Activated naive CD8-positive, alpha-beta T cell treated with anti-CD3 and anti-CD28 coated beads, Interleukin-2, amount 50 U/mL, for 24 hours (primary cell): ENCODE measurements at regions not wholly inside any gene's neighbourhood (a gene's known extent, or its start where the extent isn't known, plus 50 kb on each side); places are given as distances from the start of the nearest gene placed in this dataset.
A peak's percentile ranks its signal among the peaks of the same experiment; 100 is the strongest.
"Not testable (repeated sequence)": the region's sequence is repeated elsewhere in the genome, so short reads cannot be mapped to it uniquely, and the experiment has no call there.

Source experiments
- ATAC-seq: fragments of 150-1000 bp; cut with Tn5 transposase; one replicate; pipeline ENCODE4 v1.10.0; 2021
- DNase-seq: peaks from one replicate; pipeline ENCODE4 v3.0.0; 2021
- H3K27ac Mint-ChIP-seq: one replicate; pipeline ENCODE4 v1.8.0; 2021; ENCODE audit warnings: mild to moderate bottlenecking, mixed read lengths
- H3K27me3 Mint-ChIP-seq: one replicate; pipeline ENCODE4 v1.8.0; 2021; ENCODE audit warnings: mixed read lengths
- H3K36me3 Mint-ChIP-seq: one replicate; pipeline ENCODE4 v1.8.0; 2021; ENCODE audit warnings: low read depth, mixed read lengths
- H3K4me1 Mint-ChIP-seq: one replicate; pipeline ENCODE4 v1.8.0; 2021; ENCODE audit warnings: mixed read lengths
- H3K4me3 Mint-ChIP-seq: one replicate; pipeline ENCODE4 v1.8.0; 2021; ENCODE audit warnings: mild to moderate bottlenecking, moderate library complexity, mixed read lengths
- H3K9me3 Mint-ChIP-seq: one replicate; pipeline ENCODE4 v1.8.0; 2021; ENCODE audit warnings: mixed read lengths

GRCh38 chr16:55056585-55057401 is 126.1 kb downstream of the IRX5 start:
- no peaks in the 10 kb centered on the region for H3K4me1 Mint-ChIP-seq
- ATAC-seq: no peak
- H3K4me3 Mint-ChIP-seq: no peak overlapping the region
- peaks cover 43% of the 10 kb centered on the region for H3K27me3 Mint-ChIP-seq
- no peaks in the 10 kb centered on the region for H3K36me3 Mint-ChIP-seq
- H3K9me3 Mint-ChIP-seq: peaks cover 3% of the 10 kb centered on the region
- H3K27ac Mint-ChIP-seq: no peak overlapping the region
- DNase-seq: peak; percentile 4

DNA sequence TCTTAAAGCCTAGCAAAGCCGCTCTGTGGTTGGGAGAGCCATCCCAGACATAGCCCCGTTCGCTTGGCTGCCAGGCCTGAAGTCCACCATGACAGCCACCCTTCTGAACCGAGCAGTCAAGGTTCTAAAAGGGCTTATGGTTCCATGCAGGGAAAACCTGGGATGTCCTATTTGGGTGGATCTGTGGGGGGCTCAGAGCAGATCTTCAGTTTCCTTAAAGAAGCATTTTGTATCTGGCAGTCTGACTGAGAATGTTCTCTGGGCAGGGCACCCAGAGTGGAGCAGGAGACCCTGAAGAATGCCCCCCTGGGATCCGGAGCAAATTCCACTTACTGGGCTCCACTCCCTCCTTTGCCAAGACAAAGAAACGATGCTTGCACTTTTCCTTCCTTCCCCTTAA is 127.2 kb downstream of the IRX5 start:
- H3K27me3 Mint-ChIP-seq: peaks cover 43% of the 10 kb centered on the region
- no peak overlapping the region for H3K27ac Mint-ChIP-seq
- no peaks in the 10 kb centered on the region for H3K36me3 Mint-ChIP-seq
- DNase-seq: no peak
- peaks cover 3% of the 10 kb centered on the region for H3K9me3 Mint-ChIP-seq
- no peak overlapping the region for H3K4me3 Mint-ChIP-seq
- ATAC-seq: no peak
- no peaks in the 10 kb centered on the region for H3K4me1 Mint-ChIP-seq

DNA sequence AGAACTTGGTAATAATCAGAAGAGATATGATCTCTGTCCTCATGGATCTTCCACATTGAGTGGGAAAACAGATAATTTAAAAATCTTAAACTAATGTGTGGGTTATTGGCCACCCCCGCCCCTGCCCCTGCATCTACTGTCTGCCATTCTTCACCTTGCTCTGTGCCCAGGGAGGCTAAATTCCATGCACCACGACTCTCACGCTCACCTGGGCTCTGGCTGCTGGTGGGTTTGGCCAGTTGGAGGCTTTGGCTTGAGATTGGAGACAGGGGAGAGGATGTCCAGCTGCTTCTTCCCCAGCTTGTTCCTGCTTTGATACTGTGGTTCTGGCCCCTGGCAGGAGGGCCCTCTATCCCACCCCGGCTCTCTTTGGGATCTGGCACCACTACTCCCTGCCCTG is 127.9 kb downstream of the IRX5 start:
- no peaks in the 10 kb centered on the region for H3K36me3 Mint-ChIP-seq
- no peak for ATAC-seq
- H3K27me3 Mint-ChIP-seq: peaks cover 47% of the 10 kb centered on the region
- H3K9me3 Mint-ChIP-seq: peaks cover 7% of the 10 kb centered on the region
- no peak overlapping the region for H3K27ac Mint-ChIP-seq
- no peak for DNase-seq
- no peak overlapping the region for H3K4me3 Mint-ChIP-seq
- H3K4me1 Mint-ChIP-seq: no peaks in the 10 kb centered on the region

GRCh38 chr16:55059146-55059545 is 128.5 kb downstream of the IRX5 start:
- Mint-ChIP-seq H3K4me1 (no peaks in the 10 kb centered on the region), H3K27ac (no peak overlapping the region), H3K4me3 (no peak overlapping the region), H3K27me3 (peaks cover 47% of the 10 kb centered on the region), H3K9me3 (peaks cover 7% of the 10 kb centered on the region), H3K36me3 (no peaks in the 10 kb centered on the region)
- ATAC-seq (no peak), DNase-seq (no peak)

- no peak for ATAC-seq
- H3K4me1 Mint-ChIP-seq: no peaks in the 10 kb centered on the region
- no peak overlapping the region for H3K27ac Mint-ChIP-seq
- peaks cover 34% of the 10 kb centered on the region for H3K27me3 Mint-ChIP-seq
- H3K4me3 Mint-ChIP-seq: no peak overlapping the region
- DNase-seq: no peak
- no peaks in the 10 kb centered on the region for H3K36me3 Mint-ChIP-seq
- H3K9me3 Mint-ChIP-seq: peaks cover 3% of the 10 kb centered on the region
Measured at GRCh38 chr16:55061126-55061525, 130.5 kb downstream of the IRX5 start.

GRCh38 chr16:55062442-55062841 is 131.8 kb downstream of the IRX5 start:
- DNase-seq (no peak), ATAC-seq (no peak)
- Mint-ChIP-seq H3K27ac (no peak overlapping the region), H3K4me1 (no peaks in the 10 kb centered on the region), H3K4me3 (no peak overlapping the region), H3K36me3 (no peaks in the 10 kb centered on the region), H3K9me3 (peaks cover 3% of the 10 kb centered on the region), H3K27me3 (peaks cover 22% of the 10 kb centered on the region)

DNA sequence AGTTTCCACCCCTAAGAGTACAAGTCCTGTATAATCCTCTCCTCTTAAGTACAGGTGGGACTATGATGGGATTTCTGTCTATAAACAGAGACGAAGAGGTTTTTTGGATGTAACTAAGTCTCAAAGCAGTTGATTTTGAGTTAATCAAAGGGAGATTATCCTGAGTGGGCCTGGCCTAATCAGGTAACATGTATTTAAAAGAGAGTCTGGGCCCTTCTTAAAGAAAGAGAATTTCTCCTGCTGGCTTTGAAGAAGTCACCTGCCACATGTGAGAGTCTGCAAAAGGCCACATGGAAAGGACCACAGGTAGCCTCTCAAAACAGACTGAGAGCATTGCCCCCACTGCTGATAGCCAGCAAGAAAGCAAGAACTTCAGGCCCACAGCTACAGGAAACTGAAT is 142.3 kb downstream of the IRX5 start:
- H3K4me3 Mint-ChIP-seq: no peak overlapping the region
- ATAC-seq (no peak), DNase-seq (no peak)
- H3K4me1 Mint-ChIP-seq: no peaks in the 10 kb centered on the region
- H3K27me3 Mint-ChIP-seq: peaks cover 2% of the 10 kb centered on the region
- H3K9me3 Mint-ChIP-seq: peaks cover 6% of the 10 kb centered on the region
- H3K36me3 Mint-ChIP-seq: no peaks in the 10 kb centered on the region
- H3K27ac Mint-ChIP-seq: no peak overlapping the region

GRCh38 chr16:55073830-55074229 is 143.2 kb downstream of the IRX5 start:
- Mint-ChIP-seq H3K27me3 (peaks cover 2% of the 10 kb centered on the region), H3K36me3 (no peaks in the 10 kb centered on the region), H3K4me1 (no peaks in the 10 kb centered on the region), H3K9me3 (peaks cover 6% of the 10 kb centered on the region), H3K27ac (no peak overlapping the region), H3K4me3 (no peak overlapping the region)
- ATAC-seq: no peak
- no peak for DNase-seq

- not testable (repeated sequence) for H3K36me3 Mint-ChIP-seq, H3K9me3 Mint-ChIP-seq, H3K27me3 Mint-ChIP-seq, H3K4me3 Mint-ChIP-seq, H3K4me1 Mint-ChIP-seq, DNase-seq, H3K27ac Mint-ChIP-seq, ATAC-seq
Measured at GRCh38 chr16:55075208-55075607, 144.5 kb downstream of the IRX5 start.

GRCh38 chr16:55076053-55076452 is 145.4 kb downstream of the IRX5 start:
- DNase-seq: no peak
- no peak for ATAC-seq
- Mint-ChIP-seq H3K27ac (no peak overlapping the region), H3K9me3 (peaks cover 6% of the 10 kb centered on the region), H3K4me3 (no peak overlapping the region), H3K36me3 (no peaks in the 10 kb centered on the region), H3K27me3 (peaks cover 2% of the 10 kb centered on the region), H3K4me1 (no peaks in the 10 kb centered on the region)

DNA sequence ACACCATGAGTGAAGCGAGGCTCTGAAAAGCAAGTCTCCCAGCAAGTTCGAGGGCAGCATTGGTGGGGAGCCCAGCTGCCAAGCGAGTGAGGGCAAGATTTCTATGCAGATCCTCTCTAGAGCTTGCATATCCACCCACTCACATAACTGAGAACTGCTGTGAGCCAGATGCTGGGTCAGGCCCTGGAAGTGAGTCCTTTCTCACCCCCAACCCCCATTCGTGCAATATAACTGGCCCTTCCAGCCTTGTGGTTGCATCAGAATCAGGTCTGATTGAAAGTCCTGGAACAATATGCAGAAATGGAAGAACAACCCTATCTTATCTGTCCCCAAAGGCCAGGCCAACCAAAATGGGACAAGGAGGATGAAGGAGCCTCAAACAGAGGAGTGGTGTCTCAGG is 146.6 kb downstream of the IRX5 start:
- H3K9me3 Mint-ChIP-seq: peaks cover 4% of the 10 kb centered on the region
- H3K4me3 Mint-ChIP-seq: no peak overlapping the region
- DNase-seq (no peak), ATAC-seq (no peak)
- no peaks in the 10 kb centered on the region for H3K4me1 Mint-ChIP-seq
- no peak overlapping the region for H3K27ac Mint-ChIP-seq
- peaks cover 2% of the 10 kb centered on the region for H3K27me3 Mint-ChIP-seq
- no peaks in the 10 kb centered on the region for H3K36me3 Mint-ChIP-seq

GRCh38 chr16:55078153-55078552 is 147.5 kb downstream of the IRX5 start:
- DNase-seq (no peak), ATAC-seq (no peak)
- Mint-ChIP-seq H3K9me3 (no peaks in the 10 kb centered on the region), H3K36me3 (no peaks in the 10 kb centered on the region), H3K4me3 (no peak overlapping the region), H3K27ac (no peak overlapping the region), H3K4me1 (no peaks in the 10 kb centered on the region), H3K27me3 (peaks cover 2% of the 10 kb centered on the region)

DNA sequence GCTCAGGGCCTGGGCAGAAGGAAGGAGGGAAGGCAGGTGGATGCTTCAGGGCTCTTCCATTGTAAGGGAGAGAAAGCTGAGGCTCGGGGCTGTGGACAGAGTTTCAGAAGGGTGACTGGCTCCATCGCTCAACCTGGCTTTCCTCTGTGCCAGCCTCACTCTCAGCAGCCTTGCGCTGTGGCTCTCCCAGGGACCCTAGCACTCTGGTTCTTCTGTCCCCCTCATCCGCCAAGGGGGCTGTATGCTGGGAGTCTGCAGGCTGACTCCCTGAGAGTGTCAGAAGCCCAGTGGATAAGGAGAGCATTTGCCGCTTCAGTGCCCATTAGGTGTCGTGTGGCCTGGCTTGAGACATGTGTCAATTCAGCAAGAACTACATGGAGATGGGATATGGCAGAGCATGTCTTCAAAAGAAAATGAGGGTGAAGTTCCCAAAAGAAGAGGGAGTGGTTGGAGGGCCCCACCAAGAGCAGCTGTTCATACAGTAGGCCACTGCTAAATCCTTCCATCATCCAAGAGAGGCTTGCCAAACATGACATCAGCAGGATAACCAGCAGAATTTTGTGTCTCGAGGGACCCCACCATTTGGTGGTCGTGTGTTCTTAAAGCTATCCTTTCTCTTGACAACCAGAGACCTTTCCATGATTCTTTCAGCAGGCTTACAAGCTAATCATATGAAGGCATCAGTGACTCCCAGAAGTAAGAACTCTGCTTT is 148.2 kb downstream of the IRX5 start:
- DNase-seq: no peak
- no peak for ATAC-seq
- Mint-ChIP-seq H3K27me3 (peaks cover 2% of the 10 kb centered on the region), H3K27ac (no peak overlapping the region), H3K4me3 (no peak overlapping the region), H3K4me1 (no peaks in the 10 kb centered on the region), H3K36me3 (no peaks in the 10 kb centered on the region), H3K9me3 (no peaks in the 10 kb centered on the region)

DNA sequence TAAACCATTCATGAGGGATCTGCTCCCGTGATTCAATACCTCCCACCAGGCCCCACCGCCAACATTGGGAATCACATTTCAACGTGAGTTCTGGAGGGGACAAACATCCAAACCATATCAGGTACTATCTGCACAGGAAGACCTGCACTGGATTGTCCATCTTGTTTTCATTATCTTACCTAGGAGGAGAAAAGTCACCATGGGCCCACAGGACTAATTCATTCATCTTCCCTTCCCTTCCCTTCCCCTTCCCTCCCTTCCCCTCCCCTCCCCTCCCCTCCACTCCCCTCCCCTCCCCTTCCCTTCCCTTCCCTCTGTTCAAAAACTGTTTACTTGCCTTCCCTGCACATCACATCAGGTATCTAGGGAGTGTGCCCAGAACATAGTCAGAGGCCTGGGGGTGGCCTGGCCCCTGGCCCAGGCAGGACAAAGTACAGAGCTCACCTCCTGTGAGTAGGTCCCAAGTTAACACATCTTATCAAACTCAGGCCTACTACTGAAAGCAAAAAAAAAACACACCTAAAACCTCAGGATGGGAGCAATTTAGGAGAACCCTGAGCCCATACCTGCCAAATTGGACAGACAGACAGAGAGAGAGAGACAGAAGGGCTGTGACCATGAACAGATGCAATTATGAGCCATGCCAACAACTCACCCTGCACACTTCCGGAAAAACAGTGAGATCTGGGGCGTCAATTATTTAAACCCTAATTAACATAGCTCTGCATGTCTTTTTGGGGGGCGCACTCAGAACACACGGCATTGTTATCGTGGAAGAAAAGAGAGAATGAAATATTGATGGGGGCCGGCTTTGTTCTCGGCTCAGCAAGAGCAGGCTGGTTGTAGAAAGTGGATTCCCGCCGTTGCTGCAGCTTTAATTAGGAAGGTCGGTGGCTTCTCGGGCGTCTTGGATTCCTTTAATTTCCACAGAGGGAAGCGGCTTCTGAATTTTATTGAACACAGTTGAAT is 151.2 kb downstream of the IRX5 start:
- H3K27ac Mint-ChIP-seq: no peak overlapping the region
- no peaks in the 10 kb centered on the region for H3K27me3 Mint-ChIP-seq
- ATAC-seq: no peak
- DNase-seq: no peak
- no peaks in the 10 kb centered on the region for H3K4me1 Mint-ChIP-seq
- no peaks in the 10 kb centered on the region for H3K9me3 Mint-ChIP-seq
- no peak overlapping the region for H3K4me3 Mint-ChIP-seq
- H3K36me3 Mint-ChIP-seq: no peaks in the 10 kb centered on the region
